Liver (tissue), 3 donors: ENCODE measurements at regions not wholly inside any gene's neighbourhood (a gene's known extent, or its start where the extent isn't known, plus 50 kb on each side); places are given as distances from the start of the nearest gene placed in this dataset.

Experiments
- CTCF ChIP-seq: fragments of 150-350 bp; IDR thresholded peaks from 2 replicates; pipeline ENCODE4 v1.5.1; 2017; ENCODE audit warnings: improper control_type of control experiment, low read depth, low read length; ENCODE audit not compliant: missing input control
- NR2F2 ChIP-seq: IDR thresholded peaks from 2 replicates; pipeline ENCODE4 v1.6.1; 2016; ENCODE audit warnings: antibody characterized with exemption
- donor health status: healthy.
- donor health status: healthy.

GRCh38 chr18:76619261-76619620 is 124.2 kb upstream of the ZNF516 start:
- TF ChIP-seq NR2F2 (no peak), CTCF (no peak)
